HEK293 (cell line): ENCODE measurements at regions not wholly inside any gene's neighbourhood (a gene's known extent, or its start where the extent isn't known, plus 50 kb on each side); places are given as distances from the start of the nearest gene placed in this dataset.
A peak's percentile ranks its signal among the peaks of the same experiment; 100 is the strongest.

ENCODE experiments used
- CTCF ChIA-PET: fragments of 350-600 bp; formaldehyde crosslinking; extraction: SDS; loops from one replicate; lab custom pipeline; 2021; ENCODE audit warnings: antibody characterized with exemption; lab: Yijun Ruan, JAX
- POLR2A ChIA-PET: fragments of 300-600 bp; formaldehyde crosslinking; extraction: SDS; loops from one replicate; lab custom pipeline; 2020; ENCODE audit warnings: antibody characterized with exemption, inconsistent platforms; lab: Yijun Ruan, JAX
- H3K27ac ChIP-seq: fragments of 200-500 bp; sonication (Bioruptor generic); 2 replicates; pipeline ENCODE4 v1.5.1; 2014; ENCODE audit warnings: low read depth, low read length, control low read depth, inconsistent platforms; ENCODE audit errors: extremely low read depth
- H3K36me3 ChIP-seq, 2 experiments: fragments of 200-500 bp in 1 of 2; sonication (Bioruptor generic) in 1 of 2; 1 replicate in 1 of 2; 2 replicates in 1 of 2; pipeline ENCODE4 v1.5.1; 2014 to 2017; ENCODE audit warnings: inconsistent platforms in 2 of 2, low read length in 2 of 2; ENCODE audit not compliant: control insufficient read depth in 2 of 2, insufficient read depth in 1 of 2
- H3K4me1 ChIP-seq: fragments of 200-500 bp; sonication (Bioruptor generic); 2 replicates; pipeline ENCODE4 v1.5.1; 2014; ENCODE audit warnings: mild to moderate bottlenecking, low read length, inconsistent platforms; ENCODE audit not compliant: control insufficient read depth, insufficient read depth
- H3K4me3 ChIP-seq: 2 replicates; pipeline ENCODE4 v1.5.1; 2011; ENCODE audit warnings: low read depth, mild to moderate bottlenecking, control low read depth, low read length, moderate library complexity
- H3K9me3 ChIP-seq: fragments of 200-500 bp; sonication (Bioruptor generic); 2 replicates; pipeline ENCODE4 v1.5.1; 2014; ENCODE audit warnings: low read depth, low read length, inconsistent platforms; ENCODE audit not compliant: control insufficient read depth, insufficient read depth
- OVOL3 ChIP-seq: fragments of 450-650 bp; formaldehyde crosslinking; IDR thresholded peaks from 2 replicates; pipeline ENCODE4 v1.5.1; 2016; ENCODE audit warnings: missing biosample characterization, missing genetic modification characterization
- ZIC2 ChIP-seq: fragments of 450-650 bp; formaldehyde crosslinking; IDR thresholded peaks from 2 replicates; pipeline ENCODE4 v1.5.1; 2016; ENCODE audit warnings: missing biosample characterization, missing genetic modification characterization
- ZNF121 ChIP-seq: fragments of 450-650 bp; formaldehyde crosslinking; IDR thresholded peaks from 2 replicates; pipeline ENCODE4 v1.5.1; 2016; ENCODE audit warnings: missing biosample characterization, missing genetic modification characterization
- ZNF132 ChIP-seq: fragments of 450-650 bp; formaldehyde crosslinking; IDR thresholded peaks from 2 replicates; pipeline ENCODE4 v1.5.1; 2017; ENCODE audit warnings: missing biosample characterization, missing genetic modification characterization, borderline replicate concordance
- ZNF133 ChIP-seq: fragments of 450-650 bp; formaldehyde crosslinking; IDR thresholded peaks from 2 replicates; pipeline ENCODE4 v1.5.1; 2016; ENCODE audit warnings: missing biosample characterization, missing genetic modification characterization
- ZNF146 ChIP-seq: fragments of 450-650 bp; formaldehyde crosslinking; IDR thresholded peaks from 2 replicates; pipeline ENCODE4 v1.5.1; 2016; ENCODE audit warnings: missing biosample characterization, missing genetic modification characterization
- ZNF155 ChIP-seq: fragments of 450-650 bp; formaldehyde crosslinking; IDR thresholded peaks from 2 replicates; pipeline ENCODE4 v1.5.1; 2016; ENCODE audit warnings: missing biosample characterization, missing genetic modification characterization
- ZNF214 ChIP-seq: fragments of 450-650 bp; formaldehyde crosslinking; IDR thresholded peaks from 2 replicates; pipeline ENCODE4 v1.5.1; 2017; ENCODE audit warnings: missing biosample characterization, mild to moderate bottlenecking, missing genetic modification characterization, borderline replicate concordance
- ZNF350 ChIP-seq: fragments of 450-650 bp; formaldehyde crosslinking; IDR thresholded peaks from 2 replicates; pipeline ENCODE4 v1.5.0; 2017; ENCODE audit warnings: missing biosample characterization, mild to moderate bottlenecking, missing genetic modification characterization
- ZNF37A ChIP-seq: fragments of 450-650 bp; IDR thresholded peaks from 2 replicates; pipeline ENCODE4 v1.5.1; 2018; ENCODE audit warnings: missing biosample characterization, missing genetic modification characterization
- ZNF404 ChIP-seq: fragments of 450-650 bp; formaldehyde crosslinking; IDR thresholded peaks from 2 replicates; pipeline ENCODE4 v1.5.1; 2017; ENCODE audit warnings: missing biosample characterization, missing genetic modification characterization
- ZNF560 ChIP-seq: fragments of 450-650 bp; formaldehyde crosslinking; IDR thresholded peaks from 2 replicates; pipeline ENCODE4 v1.5.1; 2017; ENCODE audit warnings: missing biosample characterization, missing genetic modification characterization, borderline replicate concordance
- ZNF585B ChIP-seq: fragments of 450-650 bp; formaldehyde crosslinking; IDR thresholded peaks from 2 replicates; pipeline ENCODE4 v1.5.1; 2016; ENCODE audit warnings: missing biosample characterization, missing genetic modification characterization
- ZNF623 ChIP-seq: fragments of 450-650 bp; formaldehyde crosslinking; IDR thresholded peaks from 2 replicates; pipeline ENCODE4 v1.5.1; 2016; ENCODE audit warnings: missing biosample characterization, missing genetic modification characterization
- ZNF670 ChIP-seq: fragments of 450-650 bp; formaldehyde crosslinking; IDR thresholded peaks from 2 replicates; pipeline ENCODE4 v1.5.1; 2016; ENCODE audit warnings: missing biosample characterization, missing genetic modification characterization, low read depth
- ZNF777 ChIP-seq: fragments of 450-650 bp; formaldehyde crosslinking; IDR thresholded peaks from 2 replicates; pipeline ENCODE4 v1.5.1; 2017; ENCODE audit warnings: missing biosample characterization, missing genetic modification characterization, borderline replicate concordance
- ZNF791 ChIP-seq: fragments of 450-650 bp; formaldehyde crosslinking; IDR thresholded peaks from 2 replicates; pipeline ENCODE4 v1.5.1; 2016; ENCODE audit warnings: missing biosample characterization, missing genetic modification characterization
- ZNF843 ChIP-seq: fragments of 450-650 bp; formaldehyde crosslinking; IDR thresholded peaks from 2 replicates; pipeline ENCODE4 v1.5.1; 2016; ENCODE audit warnings: missing biosample characterization, missing genetic modification characterization
- TF ChIP-seq, protein P1 (sequence below): fragments of 450-650 bp; formaldehyde crosslinking; IDR thresholded peaks from 2 replicates; pipeline ENCODE4 v1.5.1; 2017; ENCODE audit warnings: missing biosample characterization, missing genetic modification characterization
- TF ChIP-seq, protein P2 (sequence below): fragments of 450-650 bp; formaldehyde crosslinking; IDR thresholded peaks from 2 replicates; pipeline ENCODE4 v1.5.1; 2016; ENCODE audit warnings: missing biosample characterization, missing genetic modification characterization
- TF ChIP-seq, protein P3 (sequence below): fragments of 450-650 bp; formaldehyde crosslinking; IDR thresholded peaks from 2 replicates; pipeline ENCODE4 v1.5.1; 2016; ENCODE audit warnings: missing biosample characterization, missing genetic modification characterization

DNA sequence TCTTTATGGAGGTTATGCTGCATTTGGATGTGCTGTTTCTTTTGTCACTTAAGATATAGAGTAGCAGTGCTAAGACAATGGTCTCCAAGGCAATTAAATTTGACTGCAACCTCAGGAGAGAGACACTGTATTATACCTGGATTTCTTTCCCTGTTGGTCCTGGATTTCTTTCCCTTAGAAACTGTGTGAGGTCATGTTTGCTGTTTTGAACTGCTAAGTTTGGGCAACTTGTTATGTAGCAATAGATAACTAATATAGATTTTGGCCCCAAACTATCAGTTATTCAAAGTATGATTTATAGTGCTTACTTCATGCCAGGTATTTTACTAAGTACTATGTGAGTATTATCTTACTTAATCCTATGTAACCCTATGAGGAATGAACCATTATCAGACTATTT, 458.4 kb downstream of the HS3ST3B1 start:
- no peaks in the 10 kb centered on the region for H3K9me3 ChIP-seq
- H3K36me3 ChIP-seq: no peaks in the 10 kb centered on the region
- no peak overlapping the region for H3K4me3 ChIP-seq
- ChIA-PET POLR2A (no interaction called here), CTCF (no interaction called here)
- no peak overlapping the region for H3K27ac ChIP-seq
- TF ChIP-seq ZNF214: 0 out of 2 replicates have a peak, but pooled peaks have one; percentile 86
- TF ChIP-seq, protein P1, sequence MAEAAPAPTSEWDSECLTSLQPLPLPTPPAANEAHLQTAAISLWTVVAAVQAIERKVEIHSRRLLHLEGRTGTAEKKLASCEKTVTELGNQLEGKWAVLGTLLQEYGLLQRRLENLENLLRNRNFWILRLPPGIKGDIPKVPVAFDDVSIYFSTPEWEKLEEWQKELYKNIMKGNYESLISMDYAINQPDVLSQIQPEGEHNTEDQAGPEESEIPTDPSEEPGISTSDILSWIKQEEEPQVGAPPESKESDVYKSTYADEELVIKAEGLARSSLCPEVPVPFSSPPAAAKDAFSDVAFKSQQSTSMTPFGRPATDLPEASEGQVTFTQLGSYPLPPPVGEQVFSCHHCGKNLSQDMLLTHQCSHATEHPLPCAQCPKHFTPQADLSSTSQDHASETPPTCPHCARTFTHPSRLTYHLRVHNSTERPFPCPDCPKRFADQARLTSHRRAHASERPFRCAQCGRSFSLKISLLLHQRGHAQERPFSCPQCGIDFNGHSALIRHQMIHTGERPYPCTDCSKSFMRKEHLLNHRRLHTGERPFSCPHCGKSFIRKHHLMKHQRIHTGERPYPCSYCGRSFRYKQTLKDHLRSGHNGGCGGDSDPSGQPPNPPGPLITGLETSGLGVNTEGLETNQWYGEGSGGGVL (tag by site-specific recombination): no peak
- H3K4me1 ChIP-seq: no peaks in the 10 kb centered on the region

DNA sequence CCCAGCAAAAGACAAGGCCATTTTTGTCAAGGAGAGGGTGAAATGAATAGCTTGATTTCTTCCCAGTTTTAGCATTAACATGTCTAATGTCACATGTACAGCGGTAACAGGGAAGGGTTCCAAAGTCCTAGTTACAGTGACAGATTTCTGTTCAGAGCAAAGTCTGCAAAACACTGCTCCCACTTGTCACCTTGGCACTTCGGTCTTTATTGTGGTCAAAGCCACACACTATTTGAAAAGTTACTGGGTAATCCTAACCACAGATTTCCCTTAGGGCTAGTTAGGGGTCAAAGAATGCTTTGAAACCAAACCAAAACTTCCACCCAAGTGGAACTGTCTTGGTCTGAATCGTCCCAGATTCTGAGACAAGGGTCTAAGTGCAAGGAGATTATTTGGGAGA, 455.6 kb downstream of the HS3ST3B1 start:
- no peak overlapping the region for H3K4me3 ChIP-seq
- H3K27ac ChIP-seq: no peak overlapping the region
- no peaks in the 10 kb centered on the region for H3K36me3 ChIP-seq
- H3K9me3 ChIP-seq: no peaks in the 10 kb centered on the region
- H3K4me1 ChIP-seq: no peaks in the 10 kb centered on the region
- TF ChIP-seq ZNF350 (tag by site-specific recombination): no peak
- no peak for TF ChIP-seq ZNF155 (tag by site-specific recombination)
- no peak for TF ChIP-seq ZNF133 (tag by site-specific recombination)
- TF ChIP-seq ZNF132 (tag by site-specific recombination): no peak
- no peak for TF ChIP-seq ZNF777 (tag by site-specific recombination)
- TF ChIP-seq, protein P2, sequence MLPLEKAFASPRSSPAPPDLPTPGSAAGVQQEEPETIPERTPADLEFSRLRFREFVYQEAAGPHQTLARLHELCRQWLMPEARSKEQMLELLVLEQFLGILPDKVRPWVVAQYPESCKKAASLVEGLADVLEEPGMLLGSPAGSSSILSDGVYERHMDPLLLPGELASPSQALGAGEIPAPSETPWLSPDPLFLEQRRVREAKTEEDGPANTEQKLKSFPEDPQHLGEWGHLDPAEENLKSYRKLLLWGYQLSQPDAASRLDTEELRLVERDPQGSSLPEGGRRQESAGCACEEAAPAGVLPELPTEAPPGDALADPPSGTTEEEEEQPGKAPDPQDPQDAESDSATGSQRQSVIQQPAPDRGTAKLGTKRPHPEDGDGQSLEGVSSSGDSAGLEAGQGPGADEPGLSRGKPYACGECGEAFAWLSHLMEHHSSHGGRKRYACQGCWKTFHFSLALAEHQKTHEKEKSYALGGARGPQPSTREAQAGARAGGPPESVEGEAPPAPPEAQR (tag by site-specific recombination): no peak
- TF ChIP-seq ZNF623: no peak
- no peak for TF ChIP-seq ZNF404 (tag by site-specific recombination)
- no peak for TF ChIP-seq ZNF214
- TF ChIP-seq ZNF37A: no peak
- TF ChIP-seq ZNF843 (tag by site-specific recombination): no peak
- TF ChIP-seq ZNF560 (tag by site-specific recombination): no peak
- no peak for TF ChIP-seq ZNF585B (tag by site-specific recombination)
- no peak for TF ChIP-seq ZNF146 (tag by site-specific recombination)
- TF ChIP-seq ZNF121 (tag by site-specific recombination): no peak
- TF ChIP-seq ZNF670 (tag by site-specific recombination): no peak
- TF ChIP-seq ZNF791 (tag by site-specific recombination): no peak
- TF ChIP-seq, protein P3, sequence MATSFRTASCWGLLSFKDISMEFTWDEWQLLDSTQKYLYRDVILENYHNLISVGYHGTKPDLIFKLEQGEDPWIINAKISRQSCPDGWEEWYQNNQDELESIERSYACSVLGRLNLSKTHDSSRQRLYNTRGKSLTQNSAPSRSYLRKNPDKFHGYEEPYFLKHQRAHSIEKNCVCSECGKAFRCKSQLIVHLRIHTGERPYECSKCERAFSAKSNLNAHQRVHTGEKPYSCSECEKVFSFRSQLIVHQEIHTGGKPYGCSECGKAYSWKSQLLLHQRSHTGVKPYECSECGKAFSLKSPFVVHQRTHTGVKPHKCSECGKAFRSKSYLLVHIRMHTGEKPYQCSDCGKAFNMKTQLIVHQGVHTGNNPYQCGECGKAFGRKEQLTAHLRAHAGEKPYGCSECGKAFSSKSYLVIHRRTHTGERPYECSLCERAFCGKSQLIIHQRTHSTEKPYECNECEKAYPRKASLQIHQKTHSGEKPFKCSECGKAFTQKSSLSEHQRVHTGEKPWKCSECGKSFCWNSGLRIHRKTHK (tag by site-specific recombination): no peak
- no peak for TF ChIP-seq OVOL3 (tag by site-specific recombination)
- no peak for TF ChIP-seq ZIC2
- TF ChIP-seq, all 188 proteins: peak for 0
- ChIA-PET POLR2A (no interaction called here), CTCF (no interaction called here)
